SK-N-SH treated with all-trans-retinoic acid at 6 μM for 48 hours (cell line): ENCODE measurements at regions not wholly inside any gene's neighbourhood (a gene's known extent, or its start where the extent isn't known, plus 50 kb on each side); places are given as distances from the start of the nearest gene placed in this dataset.

Experiments used
- ATAC-seq: fragments of 200-7000 bp; cut with Tn5 transposase; 3 replicates; pipeline ENCODE4 v1.9.1; 2020; ENCODE audit warnings: mild to moderate bottlenecking, moderate library complexity
- BACH2 ChIP-seq: fragments of 250-450 bp; sonication (Bioruptor Pico); IDR thresholded peaks from 2 replicates; pipeline ENCODE4 v1.9.0; 2021; ENCODE audit warnings: mild to moderate bottlenecking, borderline replicate concordance
- CREB5 ChIP-seq: fragments of 250-450 bp; sonication (Bioruptor Pico); IDR thresholded peaks from 2 replicates; pipeline ENCODE4 v1.5.1; 2020; ENCODE audit warnings: low read depth, mild to moderate bottlenecking, moderate library complexity
- CSDC2 ChIP-seq: fragments of 250-450 bp; sonication (Bioruptor Pico); IDR thresholded peaks from 2 replicates; pipeline ENCODE4 v1.5.0; 2020; ENCODE audit warnings: mild to moderate bottlenecking, moderate library complexity
- CSRNP3 ChIP-seq: fragments of 250-450 bp; sonication (Bioruptor Pico); IDR thresholded peaks from 2 replicates; pipeline ENCODE4 v1.5.1; 2021; ENCODE audit warnings: mild to moderate bottlenecking, moderate library complexity
- ESRRG ChIP-seq: fragments of 250-450 bp; sonication (Bioruptor Pico); IDR thresholded peaks from 2 replicates; pipeline ENCODE4 v1.6.1; 2021; ENCODE audit warnings: mild to moderate bottlenecking
- GLIS3 ChIP-seq: fragments of 250-450 bp; sonication (Bioruptor Pico); IDR thresholded peaks from 2 replicates; pipeline ENCODE4 v1.5.0; 2020; ENCODE audit warnings: mild to moderate bottlenecking, moderate library complexity
- ISL1 ChIP-seq: fragments of 250-450 bp; sonication (Bioruptor Pico); IDR thresholded peaks from 2 replicates; pipeline ENCODE4 v2.1.2; 2022; ENCODE audit warnings: mild to moderate bottlenecking, moderate library complexity
- OSR1 ChIP-seq: fragments of 250-450 bp; sonication (Bioruptor Pico); IDR thresholded peaks from 2 replicates; pipeline ENCODE4 v1.8.0; 2022; ENCODE audit warnings: moderate library complexity, mild to moderate bottlenecking, inconsistent platforms
- POU6F1 ChIP-seq: fragments of 250-450 bp; sonication (Bioruptor Pico); IDR thresholded peaks from 2 replicates; pipeline ENCODE4 v1.8.0; 2021; ENCODE audit warnings: low read depth, mild to moderate bottlenecking, moderate library complexity, borderline replicate concordance
- PPARA ChIP-seq: fragments of 250-450 bp; sonication (Bioruptor Pico); IDR thresholded peaks from 2 replicates; pipeline ENCODE4 v1.5.0; 2020; ENCODE audit warnings: mild to moderate bottlenecking, borderline replicate concordance
- RARB ChIP-seq: fragments of 250-450 bp; sonication (Bioruptor Pico); IDR thresholded peaks from 2 replicates; pipeline ENCODE4 v1.8.0; 2021; ENCODE audit warnings: mild to moderate bottlenecking, moderate library complexity
- SNAI2 ChIP-seq: fragments of 250-450 bp; sonication (Bioruptor Pico); IDR thresholded peaks from 2 replicates; pipeline ENCODE4 v1.5.0; 2020; ENCODE audit warnings: mild to moderate bottlenecking, moderate library complexity
- TCF4 ChIP-seq: fragments of 250-450 bp; sonication (Bioruptor Pico); IDR thresholded peaks from 2 replicates; pipeline ENCODE4 v1.8.0; 2021; ENCODE audit warnings: mild to moderate bottlenecking, moderate library complexity, borderline replicate concordance
- TOX ChIP-seq: fragments of 250-450 bp; sonication (Bioruptor Pico); IDR thresholded peaks from 2 replicates; pipeline ENCODE4 v1.8.0; 2021; ENCODE audit warnings: mild to moderate bottlenecking, moderate library complexity, borderline replicate concordance
- TSHZ2 ChIP-seq: fragments of 250-450 bp; sonication (Bioruptor Pico); IDR thresholded peaks from 2 replicates; pipeline ENCODE4 v1.5.0; 2020; ENCODE audit warnings: mild to moderate bottlenecking, moderate library complexity
- ZC3H10 ChIP-seq: fragments of 250-450 bp; sonication (Bioruptor Pico); IDR thresholded peaks from 2 replicates; pipeline ENCODE4 v1.5.1; 2021; ENCODE audit warnings: mild to moderate bottlenecking, moderate library complexity
- ZFP3 ChIP-seq: fragments of 250-450 bp; sonication (Bioruptor Pico); IDR thresholded peaks from 2 replicates; pipeline ENCODE4 v1.5.0; 2020; ENCODE audit warnings: mild to moderate bottlenecking, moderate library complexity
- ZFP30 ChIP-seq: fragments of 450-650 bp; formaldehyde crosslinking; IDR thresholded peaks from 2 replicates; pipeline ENCODE4 v1.5.0; 2022; ENCODE audit warnings: mild to moderate bottlenecking, moderate library complexity
- ZNF565 ChIP-seq: fragments of 450-650 bp; formaldehyde crosslinking; conservative IDR thresholded peaks from 2 replicates; pipeline ENCODE4 v1.5.0; 2020; ENCODE audit warnings: low read depth, mild to moderate bottlenecking, moderate library complexity
- ZNF70 ChIP-seq: fragments of 450-650 bp; formaldehyde crosslinking; IDR thresholded peaks from 2 replicates; pipeline ENCODE4 v1.5.0; 2020; ENCODE audit warnings: mild to moderate bottlenecking, moderate library complexity
- ZNF8 ChIP-seq: fragments of 450-650 bp; formaldehyde crosslinking; IDR thresholded peaks from 2 replicates; pipeline ENCODE4 v1.5.0; 2020; ENCODE audit warnings: mild to moderate bottlenecking, moderate library complexity

- TF ChIP-seq ZC3H10 (CRISPR knock-in tag) (no peak), ESRRG (CRISPR knock-in tag) (no peak)
- no peak; the same call in 1 of the 3 replicates for ATAC-seq
These were observed 109.9 kb upstream of the RAB27B start for GRCh38 chr18:54718408-54718773.

- peak; percentile 34; the same call in 2 of the 3 replicates for ATAC-seq
These were observed 107.7 kb upstream of the RAB27B start for GRCh38 chr18:54720620-54721019.

GRCh38 chr18:54726143-54726542 is 102.1 kb upstream of the RAB27B start:
- ATAC-seq: no peak
- TF ChIP-seq CSRNP3 (CRISPR knock-in tag): no peak
- no peak for TF ChIP-seq OSR1 (CRISPR knock-in tag)
- TF ChIP-seq ESRRG (CRISPR knock-in tag): no peak
- no peak for TF ChIP-seq TCF4 (CRISPR knock-in tag)
- no peak for TF ChIP-seq ZNF565 (CRISPR knock-in tag)
- TF ChIP-seq CREB5 (CRISPR knock-in tag): no peak
- TF ChIP-seq CSDC2: no peak
- no peak for TF ChIP-seq ZFP30 (CRISPR knock-in tag)
- TF ChIP-seq GLIS3: no peak
- no peak for TF ChIP-seq ISL1
- no peak for TF ChIP-seq ZNF70 (CRISPR knock-in tag)

More at GRCh38 chr18:54720620-54721019, 107.7 kb upstream of the RAB27B start:
- TF ChIP-seq CREB5 (CRISPR knock-in tag): no peak
- no peak for TF ChIP-seq ZFP3
- TF ChIP-seq SNAI2: no peak
- TF ChIP-seq OSR1 (CRISPR knock-in tag): no peak
- TF ChIP-seq PPARA: no peak
- TF ChIP-seq GLIS3: no peak
- no peak for TF ChIP-seq ZNF8 (CRISPR knock-in tag)
- TF ChIP-seq RARB (CRISPR knock-in tag): no peak
- TF ChIP-seq ZFP30 (CRISPR knock-in tag): no peak
- TF ChIP-seq TOX: no peak
- no peak for TF ChIP-seq TSHZ2 (CRISPR knock-in tag)
- no peak for TF ChIP-seq ESRRG (CRISPR knock-in tag)
- no peak for TF ChIP-seq CSDC2
- TF ChIP-seq POU6F1 (CRISPR knock-in tag): no peak
- TF ChIP-seq ZNF70 (CRISPR knock-in tag): no peak
- TF ChIP-seq BACH2: no peak
- no peak for TF ChIP-seq CSRNP3 (CRISPR knock-in tag)
